ENCODE measurements at regions not wholly inside any gene's neighbourhood (a gene's known extent, or its start where the extent isn't known, plus 50 kb on each side); places are given as distances from the start of the nearest gene placed in this dataset.
"Not testable (repeated sequence)": the region's sequence is repeated elsewhere in the genome, so short reads cannot be mapped to it uniquely, and the experiment has no call there.

GRCh38 chr7:156039194-156039593 is 226.9 kb upstream of the SHH start:
- Histone ChIP-seq H3K4me1 (ENCODE audit: insufficient read depth, low read length) (no peaks in the 10 kb centered on the region), H4K20me1 (ENCODE audit: insufficient read depth, low read length) (no peaks in the 10 kb centered on the region), H3K4me3 (ENCODE audit: insufficient read depth, low read depth, low read length) (no peak overlapping the region), H3K4me2 (ENCODE audit: low read length) (no peak overlapping the region), H3K27ac (ENCODE audit: low read depth, low read length) (no peak overlapping the region), H3K36me3 (ENCODE audit: insufficient read depth, low read length) (no peaks in the 10 kb centered on the region), H3K27me3 (ENCODE audit: insufficient read depth, low read length) (no peaks in the 10 kb centered on the region), H3K9me3 (ENCODE audit: insufficient read depth, low read depth, low read length) (no peaks in the 10 kb centered on the region), H3K79me2 (ENCODE audit: insufficient read depth, low read length) (no peaks in the 10 kb centered on the region), H3K9ac (ENCODE audit: low read length) (no peak overlapping the region), H2AFZ (ENCODE audit: low read depth, low read length) (no peak overlapping the region)
- Mint-ChIP-seq H3K27ac (ENCODE audit: unreplicated experiment) (no peak overlapping the region), H3K9me3 (ENCODE audit: unreplicated experiment) (no peaks in the 10 kb centered on the region), H3K4me1 (ENCODE audit: low read depth, unreplicated experiment) (no peaks in the 10 kb centered on the region), H3K36me3 (ENCODE audit: low read depth, unreplicated experiment) (no peaks in the 10 kb centered on the region), H3K27me3 (ENCODE audit: low read depth, unreplicated experiment) (peaks cover 40% of the 10 kb centered on the region), H3K4me3 (ENCODE audit: unreplicated experiment) (no peak overlapping the region)
- FAIRE-seq (no peak), DNase-seq (ENCODE audit: low read depth) (no peak)
- TF ChIP-seq, protein P1, sequence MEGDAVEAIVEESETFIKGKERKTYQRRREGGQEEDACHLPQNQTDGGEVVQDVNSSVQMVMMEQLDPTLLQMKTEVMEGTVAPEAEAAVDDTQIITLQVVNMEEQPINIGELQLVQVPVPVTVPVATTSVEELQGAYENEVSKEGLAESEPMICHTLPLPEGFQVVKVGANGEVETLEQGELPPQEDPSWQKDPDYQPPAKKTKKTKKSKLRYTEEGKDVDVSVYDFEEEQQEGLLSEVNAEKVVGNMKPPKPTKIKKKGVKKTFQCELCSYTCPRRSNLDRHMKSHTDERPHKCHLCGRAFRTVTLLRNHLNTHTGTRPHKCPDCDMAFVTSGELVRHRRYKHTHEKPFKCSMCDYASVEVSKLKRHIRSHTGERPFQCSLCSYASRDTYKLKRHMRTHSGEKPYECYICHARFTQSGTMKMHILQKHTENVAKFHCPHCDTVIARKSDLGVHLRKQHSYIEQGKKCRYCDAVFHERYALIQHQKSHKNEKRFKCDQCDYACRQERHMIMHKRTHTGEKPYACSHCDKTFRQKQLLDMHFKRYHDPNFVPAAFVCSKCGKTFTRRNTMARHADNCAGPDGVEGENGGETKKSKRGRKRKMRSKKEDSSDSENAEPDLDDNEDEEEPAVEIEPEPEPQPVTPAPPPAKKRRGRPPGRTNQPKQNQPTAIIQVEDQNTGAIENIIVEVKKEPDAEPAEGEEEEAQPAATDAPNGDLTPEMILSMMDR (IDR thresholded peaks at IDR 0.05; ENCODE audit: insufficient read depth, low read depth, low read length), result no peak
- no peak for TF ChIP-seq EZH2 (IDR thresholded peaks at IDR 0.05; ENCODE audit: insufficient read depth, low read length)

GRCh38 chr7:156038345-156038744 is 226.1 kb upstream of the SHH start:
- no peaks in the 10 kb centered on the region for H3K36me3 Mint-ChIP-seq (ENCODE audit: low read depth, unreplicated experiment)
- H3K9ac ChIP-seq (ENCODE audit: low read length), result no peak overlapping the region
- FAIRE-seq, result no peak
- H3K4me3 ChIP-seq (ENCODE audit: insufficient read depth, low read depth, low read length), result no peak overlapping the region
- H3K4me3 Mint-ChIP-seq (ENCODE audit: unreplicated experiment), result no peak overlapping the region
- H3K4me1 Mint-ChIP-seq (ENCODE audit: low read depth, unreplicated experiment), result no peaks in the 10 kb centered on the region
- no peaks in the 10 kb centered on the region for H3K36me3 ChIP-seq (ENCODE audit: insufficient read depth, low read length)
- H4K20me1 ChIP-seq (ENCODE audit: insufficient read depth, low read length), result no peaks in the 10 kb centered on the region
- H3K27me3 ChIP-seq (ENCODE audit: insufficient read depth, low read length), result no peaks in the 10 kb centered on the region
- no peak for DNase-seq (ENCODE audit: low read depth)
- no peak overlapping the region for H3K27ac ChIP-seq (ENCODE audit: low read depth, low read length)
- no peaks in the 10 kb centered on the region for H3K79me2 ChIP-seq (ENCODE audit: insufficient read depth, low read length)
- H3K4me1 ChIP-seq (ENCODE audit: insufficient read depth, low read length), result no peaks in the 10 kb centered on the region
- H3K27me3 Mint-ChIP-seq (ENCODE audit: low read depth, unreplicated experiment), result peaks cover 37% of the 10 kb centered on the region
- no peaks in the 10 kb centered on the region for H3K9me3 Mint-ChIP-seq (ENCODE audit: unreplicated experiment)
- no peaks in the 10 kb centered on the region for H3K9me3 ChIP-seq (ENCODE audit: insufficient read depth, low read depth, low read length)
- no peak overlapping the region for H3K27ac Mint-ChIP-seq (ENCODE audit: unreplicated experiment)
- TF ChIP-seq EZH2 (IDR thresholded peaks at IDR 0.05; ENCODE audit: insufficient read depth, low read length), result no peak
- TF ChIP-seq, protein P1 (IDR thresholded peaks at IDR 0.05; ENCODE audit: insufficient read depth, low read depth, low read length), result no peak
- H3K4me2 ChIP-seq (ENCODE audit: low read length), result no peak overlapping the region
- H2AFZ ChIP-seq (ENCODE audit: low read depth, low read length), result no peak overlapping the region

DNA sequence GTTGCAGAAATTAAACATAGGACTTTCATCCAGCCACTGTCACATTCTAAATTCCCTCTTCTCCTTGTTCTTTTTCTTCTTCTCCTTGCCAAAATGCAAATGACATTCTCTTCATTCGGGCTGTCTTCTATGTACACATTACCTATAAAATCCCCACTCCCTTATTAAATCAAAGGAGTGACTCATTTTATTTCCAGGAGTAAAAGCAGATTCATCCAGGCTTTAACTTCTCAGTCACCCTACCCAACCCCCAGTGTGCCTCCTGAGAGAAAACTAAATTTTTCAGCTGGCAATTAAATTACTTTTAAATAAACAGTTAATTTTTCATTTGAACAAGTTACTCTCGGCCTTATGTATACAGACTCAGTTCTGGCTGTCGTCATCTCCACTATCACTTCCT is 223.9 kb upstream of the SHH start:
- TF ChIP-seq, protein P1 (IDR thresholded peaks at IDR 0.05; ENCODE audit: insufficient read depth, low read depth, low read length), result no peak
- no peaks in the 10 kb centered on the region for H3K4me1 Mint-ChIP-seq (ENCODE audit: low read depth, unreplicated experiment)
- no peak overlapping the region for H3K9ac ChIP-seq (ENCODE audit: low read length)
- DNase-seq (ENCODE audit: low read depth) (no peak), FAIRE-seq (no peak)
- no peaks in the 10 kb centered on the region for H3K79me2 ChIP-seq (ENCODE audit: insufficient read depth, low read length)
- no peak overlapping the region for H3K4me3 ChIP-seq (ENCODE audit: insufficient read depth, low read depth, low read length)
- H3K27me3 Mint-ChIP-seq (ENCODE audit: low read depth, unreplicated experiment), result peaks cover 26% of the 10 kb centered on the region
- no peaks in the 10 kb centered on the region for H4K20me1 ChIP-seq (ENCODE audit: insufficient read depth, low read length)
- H3K4me3 Mint-ChIP-seq (ENCODE audit: unreplicated experiment), result no peak overlapping the region
- H3K27me3 ChIP-seq (ENCODE audit: insufficient read depth, low read length), result no peaks in the 10 kb centered on the region
- no peaks in the 10 kb centered on the region for H3K36me3 ChIP-seq (ENCODE audit: insufficient read depth, low read length)
- no peak overlapping the region for H3K27ac Mint-ChIP-seq (ENCODE audit: unreplicated experiment)
- H2AFZ ChIP-seq (ENCODE audit: low read depth, low read length), result no peak overlapping the region
- no peaks in the 10 kb centered on the region for H3K9me3 ChIP-seq (ENCODE audit: insufficient read depth, low read depth, low read length)
- H3K4me1 ChIP-seq (ENCODE audit: insufficient read depth, low read length), result no peaks in the 10 kb centered on the region
- H3K4me2 ChIP-seq (ENCODE audit: low read length), result no peak overlapping the region
- no peaks in the 10 kb centered on the region for H3K9me3 Mint-ChIP-seq (ENCODE audit: unreplicated experiment)
- no peak overlapping the region for H3K27ac ChIP-seq (ENCODE audit: low read depth, low read length)
- H3K36me3 Mint-ChIP-seq (ENCODE audit: low read depth, unreplicated experiment), result no peaks in the 10 kb centered on the region

- H3K4me1 Mint-ChIP-seq (ENCODE audit: low read depth, unreplicated experiment); H3K4me2 ChIP-seq (ENCODE audit: low read length); H3K27ac ChIP-seq (ENCODE audit: low read depth, low read length); H3K36me3 ChIP-seq (ENCODE audit: insufficient read depth, low read length); H3K27ac Mint-ChIP-seq (ENCODE audit: unreplicated experiment); H4K20me1 ChIP-seq (ENCODE audit: insufficient read depth, low read length); H2AFZ ChIP-seq (ENCODE audit: low read depth, low read length); H3K4me3 ChIP-seq (ENCODE audit: insufficient read depth, low read depth, low read length); H3K9me3 Mint-ChIP-seq (ENCODE audit: unreplicated experiment); FAIRE-seq; H3K9me3 ChIP-seq (ENCODE audit: insufficient read depth, low read depth, low read length); H3K9ac ChIP-seq (ENCODE audit: low read length); H3K27me3 ChIP-seq (ENCODE audit: insufficient read depth, low read length); H3K4me1 ChIP-seq (ENCODE audit: insufficient read depth, low read length); H3K79me2 ChIP-seq (ENCODE audit: insufficient read depth, low read length); DNase-seq (ENCODE audit: low read depth); H3K36me3 Mint-ChIP-seq (ENCODE audit: low read depth, unreplicated experiment); H3K4me3 Mint-ChIP-seq (ENCODE audit: unreplicated experiment): not testable (repeated sequence)
- H3K27me3 Mint-ChIP-seq (ENCODE audit: low read depth, unreplicated experiment), result peaks cover 23% of the 10 kb centered on the region
These were observed 223.1 kb upstream of the SHH start for GRCh38 chr7:156035387-156035786.
